ENCODE measurements at regions not wholly inside any gene's neighbourhood (a gene's known extent, or its start where the extent isn't known, plus 50 kb on each side); places are given as distances from the start of the nearest gene placed in this dataset.
"Not testable (repeated sequence)": the region's sequence is repeated elsewhere in the genome, so short reads cannot be mapped to it uniquely, and the experiment has no call there.

DNA sequence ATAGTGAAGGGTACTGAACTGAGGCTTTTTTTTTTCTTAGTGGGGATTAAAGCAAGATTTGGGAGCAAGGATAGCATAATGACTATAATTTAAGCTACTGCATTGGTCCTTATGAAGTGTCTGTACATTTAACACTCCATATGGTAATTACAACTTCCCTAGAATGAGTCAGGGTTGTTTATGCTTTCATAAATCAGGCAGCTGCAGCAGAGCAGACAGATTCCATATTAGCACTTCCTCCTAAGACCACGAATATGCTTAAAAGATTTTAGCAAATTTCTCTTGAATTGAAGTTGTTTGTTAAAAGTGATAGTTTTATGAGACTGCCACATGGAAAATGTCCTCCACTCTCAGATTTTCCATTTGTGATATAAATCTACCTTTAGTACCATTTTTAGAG lies 401.1 kb upstream of the SPRY2 start:
- no peak for DNase-seq (ENCODE audit: low read depth, low spot score)

DNA sequence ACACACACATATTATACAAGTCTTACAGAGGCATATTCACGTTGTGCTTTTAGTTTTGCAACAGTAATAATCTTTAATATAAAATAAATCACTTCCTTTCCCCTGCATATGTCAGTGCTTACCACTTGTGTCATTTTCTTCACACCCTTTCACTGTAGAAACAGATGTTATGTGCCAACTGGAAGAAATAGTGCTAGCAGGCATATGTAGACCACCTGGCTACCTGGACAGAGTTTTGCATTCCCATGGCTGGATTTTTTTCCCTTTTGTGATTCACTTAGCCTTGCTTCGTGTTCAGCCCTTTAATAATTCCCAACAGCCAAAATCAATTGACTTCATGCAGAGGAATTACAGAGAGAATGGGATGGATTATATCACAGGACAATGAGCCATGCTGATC lies 399.1 kb upstream of the SPRY2 start:
- no peak for DNase-seq (ENCODE audit: low read depth, low spot score)

DNA sequence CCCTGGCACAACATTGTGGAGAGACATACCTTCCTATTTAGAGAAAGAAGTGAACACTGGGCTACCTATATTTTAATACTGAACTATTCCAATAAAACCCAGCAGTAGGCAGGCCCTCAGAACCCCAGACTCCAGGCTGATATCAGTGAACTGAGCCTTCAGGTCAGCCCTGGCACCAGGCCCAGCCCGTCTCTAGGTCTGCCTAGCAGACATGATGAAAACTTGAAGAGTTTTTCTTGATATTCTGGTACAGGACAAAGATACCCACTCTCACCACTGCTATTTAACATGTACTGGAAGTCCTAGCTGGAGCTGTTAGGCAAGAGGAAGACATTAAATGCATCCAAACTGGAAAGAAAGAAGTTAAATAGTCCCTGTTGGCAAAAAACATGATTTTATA lies 396.6 kb upstream of the SPRY2 start:
- DNase-seq (ENCODE audit: low read depth, low spot score) = no peak

DNA sequence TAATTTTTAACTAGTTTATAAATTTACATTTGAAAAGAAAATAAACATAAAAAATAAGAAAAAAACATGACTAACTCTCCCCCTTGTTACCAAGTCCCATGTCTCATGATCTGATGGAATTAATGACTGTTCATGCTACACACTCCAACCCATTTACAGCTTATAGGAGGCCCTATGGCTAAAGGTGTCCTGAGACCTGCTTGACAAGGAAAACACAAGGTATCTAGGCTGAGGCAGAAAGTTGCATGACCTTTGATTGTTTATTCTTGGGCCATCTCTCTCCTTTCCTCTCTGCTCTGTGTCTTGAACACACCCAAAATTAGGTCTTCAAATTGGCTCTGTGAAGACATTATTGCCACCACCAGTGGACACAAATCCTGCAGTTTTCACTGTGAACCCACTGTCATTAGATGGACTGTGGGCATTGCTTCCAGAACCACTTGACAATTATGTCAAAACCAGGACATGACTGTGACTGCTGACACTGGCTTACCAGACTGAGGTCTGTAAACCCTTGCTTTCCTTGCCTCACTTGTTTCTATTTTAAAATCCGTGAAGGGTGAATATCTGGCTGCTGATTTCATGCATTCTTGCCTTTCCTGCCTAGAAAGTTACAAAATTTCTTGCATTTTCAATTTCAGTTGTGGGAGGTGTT lies 386.5 kb upstream of the SPRY2 start:
- no peak for DNase-seq (ENCODE audit: low read depth, low spot score)

DNA sequence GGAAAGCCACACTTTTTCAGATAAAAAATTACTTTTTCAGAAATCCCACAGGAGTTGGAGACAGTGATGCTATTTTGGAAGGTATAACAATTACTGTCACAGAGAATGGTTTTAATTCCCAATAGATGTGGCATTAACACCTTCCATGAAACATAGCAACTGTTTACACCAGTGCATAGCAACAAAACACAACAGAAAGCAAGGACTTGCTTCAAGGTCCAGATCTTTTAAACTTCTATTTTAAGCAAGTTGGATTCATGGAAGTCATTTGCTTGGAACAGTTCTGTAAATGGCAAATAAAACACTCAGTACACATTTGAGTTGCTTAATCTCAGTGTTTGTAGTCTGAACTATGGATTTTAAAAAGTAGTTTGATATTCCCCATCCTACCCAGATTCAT lies 385.9 kb upstream of the SPRY2 start:
- DNase-seq (ENCODE audit: low read depth, low spot score) = no peak

DNA sequence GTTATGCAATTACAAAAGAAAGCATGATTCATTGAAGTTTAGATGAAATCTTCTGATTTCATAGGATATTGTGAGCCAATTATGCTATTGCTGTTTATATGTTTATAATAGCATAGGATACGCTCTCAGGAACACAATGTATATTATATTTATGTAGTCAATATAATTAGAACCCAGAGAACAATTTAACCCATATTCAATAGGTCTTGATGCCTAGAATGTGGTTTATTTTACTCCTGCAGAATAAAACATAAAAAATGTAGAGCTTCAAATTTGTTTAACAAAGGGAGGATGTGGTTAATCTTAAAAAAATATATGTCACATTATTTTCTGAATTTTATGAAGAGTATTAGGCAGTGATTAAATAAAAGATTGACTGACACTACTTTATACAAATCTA lies 380.8 kb upstream of the SPRY2 start:
- no peak for DNase-seq (ENCODE audit: low read depth, low spot score)

DNA sequence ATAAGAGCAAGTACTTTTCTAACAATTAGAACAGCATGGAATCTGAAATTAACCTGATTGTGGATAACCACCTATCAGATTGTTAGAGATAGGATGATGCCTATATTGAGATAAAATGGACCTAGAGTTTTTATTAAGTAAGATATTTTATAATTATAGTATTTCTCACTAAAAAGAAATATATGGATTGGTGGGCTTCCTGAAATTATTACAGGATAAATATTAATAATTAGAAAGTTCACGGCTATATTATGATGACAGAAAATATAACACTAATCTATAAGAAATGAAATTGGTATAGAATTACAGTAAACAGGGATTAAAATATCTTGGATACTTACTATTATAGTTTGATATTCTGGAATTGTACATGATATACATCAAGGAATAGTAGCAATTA lies 378.0 kb upstream of the SPRY2 start:
- DNase-seq (ENCODE audit: low read depth, low spot score) = no peak

DNA sequence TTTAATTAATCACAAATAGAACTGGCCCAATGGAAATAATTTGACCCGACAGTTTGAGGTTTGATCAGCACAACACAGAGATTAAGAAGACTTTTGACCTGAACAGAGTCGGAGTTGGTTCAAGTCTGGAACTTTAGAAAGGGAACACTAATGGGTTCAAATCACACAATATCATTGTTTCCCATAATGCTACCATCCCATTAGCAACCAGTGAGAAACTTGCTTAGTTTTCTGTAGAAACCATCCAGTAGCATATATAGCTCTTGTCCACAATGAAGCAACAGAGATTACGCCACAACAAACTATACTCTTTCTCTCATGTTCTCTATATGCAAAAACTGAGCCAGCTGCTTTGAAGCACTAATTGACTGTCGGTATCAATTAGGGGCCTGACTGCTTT lies 376.9 kb upstream of the SPRY2 start:
- DNase-seq (ENCODE audit: low read depth, low spot score) = no peak

DNA sequence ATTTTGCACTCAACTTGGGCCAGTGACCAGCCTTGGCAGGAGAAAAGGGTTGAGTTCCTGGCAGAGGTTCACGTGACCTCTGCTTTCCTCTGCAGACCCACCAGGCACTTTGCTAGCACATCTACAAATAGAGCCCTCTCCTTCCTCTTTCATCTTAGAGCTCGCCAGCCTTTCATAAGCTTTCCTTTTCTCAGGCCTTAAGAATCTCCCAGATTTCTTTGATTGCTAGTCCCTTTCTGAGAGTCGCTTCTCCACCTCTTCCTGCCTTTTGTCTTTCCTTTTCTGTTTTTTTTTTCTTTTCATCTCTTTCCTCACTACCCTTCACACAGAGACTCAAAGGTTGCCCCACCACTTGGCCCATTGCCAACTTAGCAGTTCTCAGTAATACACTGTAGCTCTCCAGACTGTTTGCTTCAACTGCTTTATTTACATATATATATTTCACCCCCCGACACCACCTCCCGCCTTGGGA lies 375.7 kb upstream of the SPRY2 start:
- peak; percentile 65 for DNase-seq (ENCODE audit: low read depth, low spot score)

DNA sequence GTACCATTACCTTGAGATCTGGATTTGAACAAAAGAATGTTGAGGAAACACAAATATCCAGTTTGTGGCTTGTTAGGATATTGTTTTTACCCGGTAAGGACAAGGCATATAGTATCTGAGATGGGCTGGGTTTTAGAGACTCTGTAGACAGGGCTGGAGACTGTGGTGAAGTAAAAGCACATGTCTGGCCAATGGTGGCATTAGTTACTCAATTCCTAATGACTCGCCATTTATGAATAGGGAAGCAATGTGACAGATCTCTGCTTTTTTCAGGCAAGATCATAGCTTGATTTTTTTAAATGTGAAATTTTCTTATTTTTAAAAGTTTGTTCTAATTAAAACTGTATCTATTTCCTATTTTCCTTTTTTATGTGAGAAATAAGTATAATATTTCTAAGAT lies 371.1 kb upstream of the SPRY2 start:
- DNase-seq (ENCODE audit: low read depth, low spot score) = no peak

DNA sequence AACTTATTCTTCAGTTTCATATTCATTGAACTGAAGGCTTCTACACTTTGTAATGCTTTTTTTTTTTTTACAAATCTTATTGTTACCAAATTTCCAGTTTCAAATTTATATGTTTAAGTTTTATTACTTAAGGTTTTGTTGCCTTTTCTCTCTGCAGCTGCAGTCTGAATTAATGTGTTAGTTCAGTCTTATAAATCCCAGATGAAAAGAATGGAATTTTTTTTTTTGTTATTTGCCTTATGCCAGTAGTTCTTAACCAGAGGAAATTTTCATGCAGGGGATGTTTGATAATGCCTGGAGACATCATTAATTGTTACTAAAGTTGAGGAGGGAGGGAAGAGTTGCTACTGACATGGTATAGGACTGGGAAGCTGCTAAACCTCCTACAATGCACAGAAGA lies 367.9 kb upstream of the SPRY2 start:
- no peak for DNase-seq (ENCODE audit: low read depth, low spot score)

DNA sequence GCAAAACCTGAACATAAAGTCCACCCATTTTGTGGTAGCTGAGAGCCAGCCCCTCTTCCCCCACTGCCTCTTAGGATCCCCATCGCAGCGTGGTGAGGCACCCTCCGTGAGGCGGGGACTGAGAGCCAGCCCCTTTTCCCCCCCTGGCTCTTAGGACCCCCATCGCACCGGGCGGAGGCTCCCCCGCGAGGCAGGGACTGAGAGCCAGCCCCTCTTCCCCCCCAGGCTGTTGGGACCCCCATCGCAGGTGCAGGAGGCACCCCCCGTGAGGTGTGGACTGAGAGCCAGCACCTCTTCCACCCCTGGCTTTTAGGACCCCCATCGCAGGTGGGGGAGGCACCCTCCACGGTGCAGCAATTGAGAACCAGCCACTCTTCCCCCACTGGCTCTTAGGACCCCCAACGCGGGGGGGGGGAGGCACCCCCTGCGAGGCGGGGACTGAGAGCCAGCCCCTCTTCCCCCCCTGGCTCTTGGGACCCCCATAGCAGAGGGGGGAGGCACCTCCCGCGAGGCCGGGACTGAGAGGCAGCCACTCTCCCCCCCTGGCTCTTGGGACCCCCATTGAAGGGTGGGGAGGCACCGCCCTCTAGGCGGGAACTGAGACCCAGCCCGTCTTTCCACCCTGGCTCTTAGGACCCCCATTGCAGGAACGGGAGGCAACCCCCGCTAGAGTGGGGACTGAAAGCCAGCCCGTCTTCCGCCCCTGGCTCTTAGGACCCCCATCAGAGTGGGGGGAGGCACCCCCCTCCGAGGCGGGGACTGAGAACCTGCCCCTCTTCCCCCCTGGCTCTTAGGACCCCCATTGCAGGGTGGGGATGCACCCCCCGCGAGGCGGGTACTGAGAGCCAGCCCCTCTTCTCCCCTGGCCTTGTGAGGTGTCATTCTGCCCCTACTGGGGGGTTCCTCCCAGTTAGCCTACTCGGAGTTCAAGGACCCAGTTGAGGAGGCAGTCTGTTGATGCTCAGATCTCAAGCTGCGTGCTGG lies 366.4 kb upstream of the SPRY2 start:
- no peak for DNase-seq (ENCODE audit: low read depth, low spot score)

DNA sequence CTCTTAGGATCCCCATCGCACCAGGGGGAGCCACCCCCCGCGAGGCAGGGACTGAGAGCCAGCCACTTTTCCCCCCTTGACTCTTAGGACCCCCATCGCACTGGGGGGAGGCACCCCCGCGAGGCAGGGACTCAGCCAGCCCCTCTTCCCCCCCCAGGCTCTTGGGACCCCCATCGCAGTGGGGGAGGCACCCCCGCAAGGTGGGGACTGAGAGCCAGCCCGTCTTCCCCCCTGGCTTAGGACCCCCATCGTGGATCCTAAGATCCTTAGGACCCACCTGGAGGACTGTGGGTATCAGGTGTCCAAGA lies 365.2 kb upstream of the SPRY2 start:
- no peak for DNase-seq (ENCODE audit: low read depth, low spot score)

DNA sequence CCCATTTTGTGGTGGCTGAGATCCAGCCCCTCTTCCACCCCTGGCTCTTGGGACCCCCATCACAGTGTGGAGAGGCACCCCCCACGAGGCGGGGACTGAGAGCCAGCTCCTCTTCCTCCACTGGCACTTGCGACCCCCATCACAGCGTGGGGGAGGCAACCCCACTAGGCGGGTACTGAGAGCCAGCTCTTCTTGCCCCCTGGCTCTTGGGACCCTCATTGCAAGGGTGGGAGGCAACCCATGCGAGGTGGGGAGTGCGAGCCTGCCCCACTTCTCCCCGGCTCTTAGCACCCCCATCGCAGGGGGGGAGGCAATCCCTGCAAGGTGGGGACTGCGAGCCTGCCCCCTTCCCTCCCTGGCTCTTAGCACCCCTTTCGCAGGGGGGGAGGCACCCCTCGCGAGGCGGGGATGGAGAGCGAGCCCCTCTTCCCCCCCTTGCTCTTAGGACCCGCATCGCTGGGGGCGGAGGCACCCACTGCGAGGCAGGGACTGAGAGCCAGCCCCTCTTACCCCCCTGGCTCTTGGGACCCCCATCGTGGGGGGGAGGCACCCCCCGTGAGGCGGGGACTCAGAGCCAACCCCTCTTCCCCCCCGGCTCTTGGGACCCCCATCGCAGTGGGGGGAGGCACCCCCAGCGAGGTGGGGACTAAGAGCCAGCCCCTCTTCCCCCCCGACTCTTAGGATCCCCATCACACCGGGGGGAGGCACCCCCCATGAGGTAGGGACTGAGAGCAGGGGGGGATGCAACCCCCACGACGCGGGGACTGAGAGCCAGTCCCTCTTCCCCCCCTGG lies 364.6 kb upstream of the SPRY2 start:
- no peak for DNase-seq (ENCODE audit: low read depth, low spot score)

DNA sequence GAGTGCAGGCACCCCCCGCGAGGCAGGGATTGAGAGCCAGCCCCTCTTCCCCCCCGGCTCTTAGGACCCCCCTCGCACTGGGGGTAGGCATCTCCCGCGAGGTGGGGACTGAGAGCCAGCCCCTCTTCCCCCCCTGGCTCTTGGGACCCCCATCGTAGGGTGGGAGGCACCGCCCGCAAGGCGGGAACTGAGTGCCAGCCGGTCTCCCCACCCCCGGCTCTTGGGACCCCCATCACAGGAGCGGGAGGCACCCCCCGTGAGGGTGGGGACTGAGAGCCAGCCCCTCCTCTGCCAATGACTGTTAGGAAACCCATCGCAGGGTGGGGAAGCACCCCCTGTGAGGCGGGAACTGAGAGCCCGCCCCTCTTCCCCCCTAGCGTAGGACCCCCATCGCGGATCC lies 363.4 kb upstream of the SPRY2 start:
- no peak for DNase-seq (ENCODE audit: low read depth, low spot score)

DNA sequence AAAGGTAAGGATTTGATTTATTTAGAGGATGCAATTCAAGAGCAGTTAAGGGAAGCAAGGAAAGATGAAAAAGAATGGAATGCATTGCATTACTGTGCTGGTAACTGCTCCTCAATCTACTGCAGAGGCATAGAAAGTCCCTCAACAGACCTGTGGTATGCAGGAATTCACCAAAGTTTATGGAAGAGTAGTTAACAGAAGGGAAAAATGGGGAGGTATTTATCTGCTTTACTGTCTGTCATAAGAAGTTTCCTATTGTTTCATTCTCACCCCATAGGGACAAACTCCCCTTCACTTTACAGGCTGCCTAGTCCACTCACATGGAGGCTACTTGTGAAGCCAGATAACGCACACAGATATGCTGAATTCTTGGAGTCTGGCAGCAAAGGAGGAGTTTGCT lies 354.9 kb upstream of the SPRY2 start:
- no peak for DNase-seq (ENCODE audit: low read depth, low spot score)

DNA sequence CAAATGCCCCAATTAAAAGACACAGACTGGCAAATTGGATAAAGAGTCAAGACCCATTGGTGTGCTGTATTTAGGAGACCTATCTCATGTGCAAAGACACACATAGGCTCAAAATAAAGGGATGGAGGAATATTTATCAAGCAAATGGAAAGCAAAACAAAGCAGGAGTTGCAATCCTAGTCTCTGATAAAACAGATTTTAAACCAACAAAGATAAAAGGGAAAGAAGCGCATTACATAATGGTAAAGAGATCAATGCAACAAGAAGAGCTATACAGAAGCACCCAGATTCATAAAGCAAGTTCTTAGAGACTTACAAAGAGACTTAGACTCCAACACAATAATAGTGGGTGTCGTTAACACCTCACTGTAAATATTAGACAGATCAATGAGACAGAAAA lies 350.9 kb upstream of the SPRY2 start:
- not testable (repeated sequence) for DNase-seq (ENCODE audit: low read depth, low spot score)

DNA sequence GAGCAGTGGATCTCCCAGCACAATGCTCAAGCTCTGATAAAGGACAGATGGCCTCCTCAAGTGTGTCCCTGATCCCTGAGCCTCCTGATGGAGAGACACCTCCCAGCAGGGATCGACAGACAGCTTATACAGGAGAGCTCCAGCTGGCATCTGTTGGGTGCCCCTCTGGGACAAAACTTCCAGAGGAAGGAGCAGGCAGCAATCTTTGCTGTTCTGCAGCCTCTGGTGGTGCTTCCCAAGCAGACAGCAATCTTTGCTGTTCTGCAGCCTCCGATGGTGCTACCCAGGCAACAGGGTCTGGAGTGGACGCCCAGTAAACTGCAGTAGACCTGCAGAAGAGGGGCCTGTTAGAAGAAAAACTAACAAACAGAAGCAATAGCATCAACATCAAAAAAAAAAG lies 349.3 kb upstream of the SPRY2 start:
- no peak for DNase-seq (ENCODE audit: low read depth, low spot score)

DNA sequence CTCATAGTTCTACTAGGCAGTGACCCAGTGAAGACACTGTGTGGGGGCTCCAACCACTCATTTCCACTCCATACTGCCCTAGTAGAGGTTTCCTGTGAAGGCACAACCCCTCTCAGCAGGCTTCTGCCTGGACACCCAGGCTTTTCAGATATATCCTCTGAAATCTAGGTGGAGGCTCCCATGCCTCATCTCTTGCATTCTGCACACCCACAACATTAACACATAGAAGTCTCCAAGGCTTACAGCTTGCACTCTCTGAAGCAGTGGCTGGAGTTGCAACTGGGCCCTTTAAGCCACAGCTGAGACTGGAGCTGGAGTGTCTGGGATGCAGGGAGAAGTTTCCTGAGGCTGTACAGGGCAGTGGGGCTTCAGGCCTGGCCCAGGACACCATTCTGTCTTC lies 347.7 kb upstream of the SPRY2 start:
- DNase-seq (ENCODE audit: low read depth, low spot score) = no peak

DNA sequence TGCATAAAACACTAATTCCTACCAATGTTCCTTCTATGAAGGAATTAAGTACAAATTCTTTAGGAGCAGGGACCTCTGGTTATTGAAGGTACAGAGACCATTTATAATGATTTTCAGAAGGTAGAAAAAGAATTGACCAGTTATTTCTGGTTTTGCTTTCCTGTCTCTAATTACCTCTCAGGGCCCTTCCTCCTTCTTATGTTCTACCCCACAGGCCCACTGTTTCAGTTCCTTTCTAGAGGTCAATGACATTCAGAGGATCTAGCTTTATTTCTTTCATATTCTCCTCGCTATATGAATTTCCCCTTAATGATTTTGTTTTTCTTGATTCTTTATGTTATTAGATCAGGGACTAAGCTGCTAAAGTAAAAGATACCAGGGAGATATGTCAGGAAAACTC lies 345.0 kb upstream of the SPRY2 start:
- no peak for DNase-seq (ENCODE audit: low read depth, low spot score)

DNA sequence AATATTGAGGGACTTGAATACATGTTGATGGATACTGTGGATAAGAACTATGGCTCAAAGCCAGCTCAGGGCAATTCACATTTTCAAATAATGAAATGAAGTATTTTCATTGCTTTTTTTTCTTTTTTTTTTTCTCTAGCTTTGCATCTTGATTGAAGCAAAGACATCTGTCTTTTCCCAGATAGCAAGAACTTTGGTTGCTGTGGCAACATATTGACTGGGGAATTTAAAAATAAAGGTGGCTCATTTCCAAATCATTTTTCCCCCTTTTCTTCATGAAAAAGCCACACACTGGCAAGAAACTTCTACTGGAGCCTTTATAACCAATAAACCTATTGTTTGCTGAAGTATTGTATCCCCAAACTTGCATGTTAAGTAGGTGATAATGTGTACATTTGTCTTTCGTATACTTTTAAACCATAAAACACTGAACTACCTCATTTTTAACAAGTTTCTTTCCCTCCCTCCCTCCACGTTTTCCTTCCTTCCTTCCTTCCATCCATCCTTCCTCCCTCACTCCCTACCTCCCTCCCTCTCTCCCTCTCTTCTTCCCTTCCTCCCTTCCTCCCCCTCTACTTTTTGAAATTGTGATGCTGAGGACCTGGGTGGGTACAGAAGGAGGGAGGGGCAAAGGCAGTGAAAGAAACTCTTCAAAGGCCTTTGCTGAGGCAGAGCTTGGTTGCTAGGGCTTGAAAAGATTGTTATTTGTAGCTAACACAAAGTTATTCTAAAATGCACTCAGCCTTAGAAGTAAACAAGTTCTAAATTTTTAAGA lies 343.5 kb upstream of the SPRY2 start:
- DNase-seq (ENCODE audit: low read depth, low spot score) = no peak
